BJ (cell line): ENCODE measurements at regions not wholly inside any gene's neighbourhood (a gene's known extent, or its start where the extent isn't known, plus 50 kb on each side); places are given as distances from the start of the nearest gene placed in this dataset.
A peak's percentile ranks its signal among the peaks of the same experiment; 100 is the strongest.
"Not testable (repeated sequence)": the region's sequence is repeated elsewhere in the genome, so short reads cannot be mapped to it uniquely, and the experiment has no call there.

ENCODE experiments used
- CTCF ChIA-PET: fragments of 350-600 bp; formaldehyde crosslinking; extraction: SDS; loops from one replicate; lab custom pipeline; 2021; ENCODE audit warnings: antibody characterized with exemption, inconsistent platforms; lab: Yijun Ruan, JAX
- POLR2A ChIA-PET: fragments of 300-600 bp; sonication (Branson Sonifier 250); formaldehyde crosslinking; extraction: SDS; loops from one replicate; lab custom pipeline; 2021; ENCODE audit warnings: antibody characterized with exemption; lab: Charles Lee
- DNase-seq: peaks from one replicate; pipeline ENCODE4 v3.0.0-alpha.2; 2011; ENCODE audit warnings: low read depth
- H3K27me3 ChIP-seq: 2 replicates; pipeline ENCODE4 v1.6.0; 2011; ENCODE audit warnings: low read length; ENCODE audit not compliant: control insufficient read depth, insufficient read depth
- H3K36me3 ChIP-seq: 2 replicates; pipeline ENCODE4 v1.5.1; 2011; ENCODE audit warnings: low read length; ENCODE audit not compliant: control insufficient read depth, insufficient read depth
- H3K4me3 ChIP-seq: 2 replicates; pipeline ENCODE4 v1.5.1; 2011; ENCODE audit warnings: low read depth, mild to moderate bottlenecking, control low read depth, low read length
- TF ChIP-seq, protein P1 (sequence below): IDR thresholded peaks from 2 replicates; pipeline ENCODE4 v1.5.1; 2011; ENCODE audit warnings: low read depth, mild to moderate bottlenecking, control low read depth, inconsistent platforms, low read length, moderate library complexity; ENCODE audit not compliant: insufficient read depth

GRCh38 chr7:81833401-81833800 is 63.6 kb upstream of the HGF start:
- Histone ChIP-seq H3K36me3 (no peaks in the 10 kb centered on the region), H3K27me3 (no peaks in the 10 kb centered on the region), H3K4me3 (no peak overlapping the region)
- ChIA-PET CTCF (no interaction called here), POLR2A (no interaction called here)
- TF ChIP-seq, protein P1, sequence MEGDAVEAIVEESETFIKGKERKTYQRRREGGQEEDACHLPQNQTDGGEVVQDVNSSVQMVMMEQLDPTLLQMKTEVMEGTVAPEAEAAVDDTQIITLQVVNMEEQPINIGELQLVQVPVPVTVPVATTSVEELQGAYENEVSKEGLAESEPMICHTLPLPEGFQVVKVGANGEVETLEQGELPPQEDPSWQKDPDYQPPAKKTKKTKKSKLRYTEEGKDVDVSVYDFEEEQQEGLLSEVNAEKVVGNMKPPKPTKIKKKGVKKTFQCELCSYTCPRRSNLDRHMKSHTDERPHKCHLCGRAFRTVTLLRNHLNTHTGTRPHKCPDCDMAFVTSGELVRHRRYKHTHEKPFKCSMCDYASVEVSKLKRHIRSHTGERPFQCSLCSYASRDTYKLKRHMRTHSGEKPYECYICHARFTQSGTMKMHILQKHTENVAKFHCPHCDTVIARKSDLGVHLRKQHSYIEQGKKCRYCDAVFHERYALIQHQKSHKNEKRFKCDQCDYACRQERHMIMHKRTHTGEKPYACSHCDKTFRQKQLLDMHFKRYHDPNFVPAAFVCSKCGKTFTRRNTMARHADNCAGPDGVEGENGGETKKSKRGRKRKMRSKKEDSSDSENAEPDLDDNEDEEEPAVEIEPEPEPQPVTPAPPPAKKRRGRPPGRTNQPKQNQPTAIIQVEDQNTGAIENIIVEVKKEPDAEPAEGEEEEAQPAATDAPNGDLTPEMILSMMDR = no peak
- DNase-seq = peak; percentile 31

DNA sequence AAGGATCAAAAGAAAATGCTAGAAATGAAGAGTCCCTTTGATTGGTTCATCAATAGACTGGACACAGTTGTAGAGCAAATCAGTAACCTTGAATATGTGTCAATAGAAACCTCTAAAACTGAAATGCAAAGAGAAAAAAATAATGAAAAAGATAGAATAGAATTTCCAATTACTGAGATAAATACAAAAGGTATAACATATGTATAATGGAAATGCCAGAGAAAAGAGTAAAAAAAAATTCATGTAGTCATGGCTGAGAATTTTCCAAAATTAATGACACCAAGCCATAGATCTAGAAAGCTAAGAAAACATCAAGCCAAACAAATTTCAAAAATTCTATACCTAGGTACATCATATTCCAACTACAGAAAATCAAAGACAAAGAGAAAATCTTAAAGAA is 62.0 kb upstream of the HGF start:
- Histone ChIP-seq H3K27me3 (no peaks in the 10 kb centered on the region), H3K4me3 (no peak overlapping the region), H3K36me3 (no peaks in the 10 kb centered on the region)
- ChIA-PET POLR2A (no interaction called here), CTCF (interaction anchor here (1.3 kb wide), 1 partner anchor 41 kb away, joined by 3 read pairs; no protein-coding TSS in a partner anchor)
- no peak for DNase-seq
- TF ChIP-seq, protein P1 = no peak

GRCh38 chr7:81829511-81829910 is 59.7 kb upstream of the HGF start:
- CTCF ChIA-PET, H3K36me3 ChIP-seq, DNase-seq, H3K4me3 ChIP-seq, POLR2A ChIA-PET, H3K27me3 ChIP-seq: not testable (repeated sequence)

DNA sequence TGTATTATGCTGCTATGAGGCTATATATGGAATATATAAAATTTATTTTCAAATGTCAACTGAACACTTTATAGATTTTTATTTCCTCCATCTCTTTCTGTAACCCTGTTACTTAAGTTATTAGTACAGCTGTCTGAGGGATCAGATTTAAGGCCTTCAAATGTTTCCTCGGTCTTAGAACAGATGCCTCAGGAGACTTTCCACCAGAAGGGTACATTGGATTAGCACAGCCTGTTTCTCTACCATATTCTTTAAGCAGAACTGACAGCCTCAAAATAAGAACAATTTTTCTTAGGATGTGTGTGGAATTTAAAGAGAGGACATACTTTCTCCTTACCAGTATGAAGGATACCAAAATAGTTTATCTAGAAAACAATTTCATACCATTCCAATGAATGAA is 53.0 kb upstream of the HGF start:
- no peaks in the 10 kb centered on the region for H3K36me3 ChIP-seq

GRCh38 chr7:81819861-81820260 is 50.0 kb upstream of the HGF start:
- no peaks in the 10 kb centered on the region for H3K36me3 ChIP-seq
- CTCF ChIA-PET = no interaction called here
- no peak overlapping the region for H3K4me3 ChIP-seq
- H3K27me3 ChIP-seq = no peaks in the 10 kb centered on the region
- TF ChIP-seq, protein P1 = no peak
- POLR2A ChIA-PET = no interaction called here
- no peak for DNase-seq

More for the DNA sequence above, 53.0 kb upstream of the HGF start:
- CTCF ChIA-PET = no interaction called here
- POLR2A ChIA-PET = no interaction called here
- H3K4me3 ChIP-seq = no peak overlapping the region
- DNase-seq = no peak
- TF ChIP-seq, protein P1 = no peak
- no peaks in the 10 kb centered on the region for H3K27me3 ChIP-seq
